Esophagus muscularis mucosa (tissue), 4 donors: ENCODE measurements at regions not wholly inside any gene's neighbourhood (a gene's known extent, or its start where the extent isn't known, plus 50 kb on each side); places are given as distances from the start of the nearest gene placed in this dataset.

Experiments used
- DNase-seq: peaks from one replicate; pipeline ENCODE4 v3.0.0-alpha.2; 2017; ENCODE audit errors: extremely low spot score
- H3K27ac ChIP-seq, 4 donors: fragments of 200-600 bp; sonication (generic); replicated peaks in 1 of 4; 1 replicate in 3 of 4; 2 replicates in 1 of 4; pipeline ENCODE4 v1.5.1; 2016 to 2019; ENCODE audit warnings: mild to moderate bottlenecking in 1 of 4
- H3K27me3 ChIP-seq, 4 donors: fragments of 200-600 bp; sonication (generic); one replicate each; pipeline versions ENCODE4 v1.5.1 to v1.6.0; 2016 to 2019
- H3K36me3 ChIP-seq, 4 donors: fragments of 200-600 bp; sonication (generic); one replicate each; pipeline ENCODE4 v1.5.1; 2016 to 2019
- H3K4me1 ChIP-seq, 4 donors: fragments of 200-600 bp; sonication (generic); one replicate each; pipeline ENCODE4 v1.5.1; 2016 to 2019
- H3K4me3 ChIP-seq, 4 donors: fragments of 200-600 bp; sonication (generic); 1 replicate in 2 of 4; 2 replicates in 2 of 4; pipeline ENCODE4 v1.5.1; 2016 to 2019; ENCODE audit warnings: mild to moderate bottlenecking in 4 of 4, moderate library complexity in 1 of 4
- H3K9me3 ChIP-seq, 4 donors: fragments of 200-600 bp; sonication (generic); 1 replicate in 3 of 4; 2 replicates in 1 of 4; pipeline ENCODE4 v1.5.1; 2016 to 2019
- CTCF ChIP-seq, 3 experiments: fragments of 200-600 bp in 2 of 3; fragments of 450-650 bp in 1 of 3; sonication (generic) in 2 of 3; IDR thresholded peaks; one replicate each; pipeline ENCODE4 v1.5.1; 2017 to 2019; ENCODE audit warnings: antibody characterized with exemption in 3 of 3, mild to moderate bottlenecking in 2 of 3, moderate library complexity in 1 of 3
- EP300 ChIP-seq: sonication (generic); formaldehyde crosslinking; IDR thresholded peaks from one replicate; pipeline ENCODE4 v1.6.1; 2017; ENCODE audit warnings: antibody characterized with exemption
- POLR2A ChIP-seq: fragments of 450-650 bp; IDR thresholded peaks from one replicate; pipeline ENCODE4 v1.6.1; 2017; ENCODE audit warnings: antibody characterized with exemption, moderate library complexity, mild to moderate bottlenecking, low read depth
- POLR2AphosphoS5 ChIP-seq, 2 donors: sonication (generic); formaldehyde crosslinking; IDR thresholded peaks; one replicate each; pipeline ENCODE4 v1.6.1; 2017; ENCODE audit warnings: antibody characterized with exemption in 2 of 2
- WGBS: methylation state at CpG from one replicate; pipeline ENCODE4 v1.1.5; 2018; 5-methylcytosine and 5-hydroxymethylcytosine counted together
- intact Hi-C: fragments of 100-400 bp; cut with DNase I; formaldehyde crosslinking; loops from one replicate; pipeline ENCODE4 v1.15.1; 2023

GRCh38 chr3:43971486-43971885 lies 270.2 kb upstream of the TOPAZ1 start:
- peak; percentile 74 for DNase-seq
- TF ChIP-seq EP300 (no peak), POLR2AphosphoS5 (IDR thresholded peaks at IDR 0.05) (no peak), POLR2A (no peak), CTCF (IDR thresholded peaks at IDR 0.05) (no peak)
- intact Hi-C loops = no loop called here
- peaks cover 0 to 11% (median 0%) of the 10 kb centered on the region in 4 donors for H3K27me3 ChIP-seq
- H3K9me3 ChIP-seq = peaks cover 0 to 9% (median 4%) of the 10 kb centered on the region in 4 donors
- H3K4me1 ChIP-seq = no peaks in the 10 kb centered on the region
- no peak overlapping the region for H3K27ac ChIP-seq
- H3K4me3 ChIP-seq = no peak overlapping the region
- H3K36me3 ChIP-seq = no peaks in the 10 kb centered on the region

GRCh38 chr3:43978708-43979107 lies 263.0 kb upstream of the TOPAZ1 start:
- H3K36me3 ChIP-seq = no peaks in the 10 kb centered on the region
- H3K4me1 ChIP-seq = no peaks in the 10 kb centered on the region
- H3K4me3 ChIP-seq = no peak overlapping the region
- TF ChIP-seq EP300 (no peak), POLR2A (no peak), CTCF (IDR thresholded peaks at IDR 0.05) (no peak), POLR2AphosphoS5 (IDR thresholded peaks at IDR 0.05) (no peak)
- WGBS = 13% methylated on average over 2 of the region's 2 CpGs
- peaks cover 0 to 15% (median 0%) of the 10 kb centered on the region in 4 donors for H3K27me3 ChIP-seq
- intact Hi-C loops = no loop called here
- H3K9me3 ChIP-seq = peaks cover 0 to 9% (median 4%) of the 10 kb centered on the region in 4 donors
- DNase-seq = no peak
- H3K27ac ChIP-seq = no peak overlapping the region

- DNase-seq = no peak
- WGBS = 87% methylated on average over 3 of the region's 3 CpGs
- H3K4me1 ChIP-seq = no peaks in the 10 kb centered on the region
- peaks cover 0 to 21% (median 0%) of the 10 kb centered on the region in 4 donors for H3K27me3 ChIP-seq
- no peak overlapping the region for H3K4me3 ChIP-seq
- TF ChIP-seq CTCF (IDR thresholded peaks at IDR 0.05) (no peak), POLR2AphosphoS5 (IDR thresholded peaks at IDR 0.05) (no peak), EP300 (no peak), POLR2A (no peak)
- H3K9me3 ChIP-seq = peaks cover 0 to 9% (median 4%) of the 10 kb centered on the region in 4 donors
- H3K36me3 ChIP-seq = no peaks in the 10 kb centered on the region
- no peak overlapping the region for H3K27ac ChIP-seq
- intact Hi-C loops = no loop called here
Observed at GRCh38 chr3:43979645-43980044, 262.0 kb upstream of the TOPAZ1 start.

- Histone ChIP-seq H3K9me3 (peaks cover 0 to 17% (median 11%) of the 10 kb centered on the region in 4 donors), H3K36me3 (no peaks in the 10 kb centered on the region), H3K4me3 (peak overlapping the region; percentile 35 to 58 (median 44)), H3K27me3 (peaks cover 14 to 100% (median 62%) of the 10 kb centered on the region in 4 donors), H3K27ac (no peak overlapping the region), H3K4me1 (peaks cover 47 to 53% (median 53%) of the 10 kb centered on the region in 4 donors)
- no peak for DNase-seq
- TF ChIP-seq POLR2AphosphoS5 (IDR thresholded peaks at IDR 0.05) (no peak), EP300 (no peak), POLR2A (no peak), CTCF (IDR thresholded peaks at IDR 0.05) (no peak)
- 4% methylated on average over 14 of the region's 73 CpGs for WGBS
- intact Hi-C loops = no loop called here
Observed at GRCh38 chr3:43994657-43995546, 246.8 kb upstream of the TOPAZ1 start.
